ENCODE measurements at regions not wholly inside any gene's neighbourhood (a gene's known extent, or its start where the extent isn't known, plus 50 kb on each side); places are given as distances from the start of the nearest gene placed in this dataset.

DNA sequence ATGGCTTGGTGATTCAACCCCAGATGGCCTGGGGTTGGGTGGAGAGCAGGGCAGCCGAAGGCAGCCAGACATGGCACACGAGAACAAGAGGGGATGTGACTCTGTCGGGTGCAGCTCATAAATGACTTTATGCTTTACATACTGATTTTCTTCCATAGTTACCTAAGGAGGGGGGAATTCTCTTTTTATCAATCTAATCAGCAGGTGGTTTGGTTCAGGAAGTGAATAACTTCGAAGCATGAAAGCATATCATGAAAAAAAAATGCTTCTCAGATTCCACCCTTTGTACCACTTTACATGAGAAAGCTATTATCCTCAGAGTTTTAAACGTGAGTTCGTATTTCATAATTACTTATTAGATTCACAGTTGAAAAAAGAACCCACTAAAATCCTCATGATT lies 908.9 kb upstream of the LCORL start:
- Mint-ChIP-seq H3K4me1 (ENCODE audit: low read depth, unreplicated experiment) (no peaks in the 10 kb centered on the region), H3K36me3 (ENCODE audit: unreplicated experiment) (no peaks in the 10 kb centered on the region), H3K27ac (ENCODE audit: unreplicated experiment) (no peak overlapping the region), H3K4me3 (ENCODE audit: unreplicated experiment) (no peak overlapping the region), H3K27me3 (ENCODE audit: unreplicated experiment) (no peaks in the 10 kb centered on the region), H3K9me3 (ENCODE audit: unreplicated experiment) (no peaks in the 10 kb centered on the region)
- DNase-seq: no peak
- TF ChIP-seq CTCF (IDR thresholded peaks at IDR 0.05; ENCODE audit: partially characterized antibody, unreplicated experiment): no peak

DNA sequence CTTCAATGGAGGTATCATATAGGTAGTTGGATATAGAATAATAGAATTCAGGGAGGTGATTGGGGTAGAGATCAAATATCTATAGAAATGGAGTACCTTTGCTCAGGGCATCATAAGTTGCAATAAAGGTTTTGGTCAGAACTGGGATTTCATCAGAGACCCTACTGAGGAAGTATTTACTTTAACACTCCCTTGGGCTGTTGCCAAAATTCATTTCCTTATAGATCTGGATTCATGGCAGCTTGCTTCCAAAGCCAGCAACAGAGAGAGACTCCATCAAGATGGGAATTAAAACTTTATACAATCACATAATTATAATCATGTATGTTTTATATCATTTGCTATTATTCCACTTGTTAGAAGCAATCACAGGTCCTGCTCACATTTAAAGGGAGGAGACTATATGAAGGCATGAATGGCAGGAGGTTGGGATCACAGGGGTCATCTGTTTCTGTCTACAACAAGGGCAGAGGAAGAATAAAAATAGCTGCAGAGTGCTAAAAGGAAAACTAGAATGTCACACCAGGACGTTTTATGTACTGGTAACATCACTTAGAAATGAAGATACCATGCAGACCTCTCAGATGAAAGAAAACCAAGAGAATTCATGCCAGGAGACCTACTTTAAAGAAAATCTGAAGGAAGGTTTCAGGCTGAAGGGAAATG lies 902.1 kb upstream of the LCORL start:
- no peak overlapping the region for H3K27ac Mint-ChIP-seq (ENCODE audit: unreplicated experiment)
- H3K36me3 Mint-ChIP-seq (ENCODE audit: unreplicated experiment): no peaks in the 10 kb centered on the region
- H3K27me3 Mint-ChIP-seq (ENCODE audit: unreplicated experiment): no peaks in the 10 kb centered on the region
- H3K4me3 Mint-ChIP-seq (ENCODE audit: unreplicated experiment): no peak overlapping the region
- DNase-seq: no peak
- no peak for TF ChIP-seq CTCF (IDR thresholded peaks at IDR 0.05; ENCODE audit: partially characterized antibody, unreplicated experiment)
- H3K9me3 Mint-ChIP-seq (ENCODE audit: unreplicated experiment): no peaks in the 10 kb centered on the region
- no peaks in the 10 kb centered on the region for H3K4me1 Mint-ChIP-seq (ENCODE audit: low read depth, unreplicated experiment)

DNA sequence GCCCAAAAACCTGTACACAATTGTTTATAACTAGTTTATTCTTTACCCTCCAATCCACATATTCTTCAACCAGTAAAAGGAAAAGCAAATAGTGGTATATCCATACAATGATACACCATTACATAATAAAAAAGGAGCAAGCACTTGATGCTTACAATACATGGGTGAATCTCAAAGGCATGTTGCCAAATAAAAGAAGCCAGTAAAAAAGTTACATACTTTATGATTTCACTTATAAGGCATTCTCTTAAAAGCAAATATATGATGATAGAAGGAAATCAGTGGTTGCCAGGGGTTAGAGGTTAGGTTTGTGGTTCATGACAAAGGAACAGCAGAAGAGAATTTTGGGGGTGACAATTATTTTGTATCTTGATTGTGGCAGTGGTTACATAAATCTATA lies 896.1 kb upstream of the LCORL start:
- H3K4me1 Mint-ChIP-seq (ENCODE audit: low read depth, unreplicated experiment): no peaks in the 10 kb centered on the region
- TF ChIP-seq CTCF (IDR thresholded peaks at IDR 0.05; ENCODE audit: partially characterized antibody, unreplicated experiment): no peak
- H3K4me3 Mint-ChIP-seq (ENCODE audit: unreplicated experiment): no peak overlapping the region
- DNase-seq: no peak
- no peaks in the 10 kb centered on the region for H3K27me3 Mint-ChIP-seq (ENCODE audit: unreplicated experiment)
- peaks cover 2% of the 10 kb centered on the region for H3K9me3 Mint-ChIP-seq (ENCODE audit: unreplicated experiment)
- H3K36me3 Mint-ChIP-seq (ENCODE audit: unreplicated experiment): no peaks in the 10 kb centered on the region
- no peak overlapping the region for H3K27ac Mint-ChIP-seq (ENCODE audit: unreplicated experiment)

GRCh38 chr4:18914182-18914581 lies 892.6 kb upstream of the LCORL start:
- H3K9me3 Mint-ChIP-seq (ENCODE audit: unreplicated experiment): peaks cover 6% of the 10 kb centered on the region
- no peak overlapping the region for H3K4me3 Mint-ChIP-seq (ENCODE audit: unreplicated experiment)
- no peak for DNase-seq
- H3K4me1 Mint-ChIP-seq (ENCODE audit: low read depth, unreplicated experiment): no peaks in the 10 kb centered on the region
- no peaks in the 10 kb centered on the region for H3K27me3 Mint-ChIP-seq (ENCODE audit: unreplicated experiment)
- H3K27ac Mint-ChIP-seq (ENCODE audit: unreplicated experiment): no peak overlapping the region
- peaks cover 5% of the 10 kb centered on the region for H3K36me3 Mint-ChIP-seq (ENCODE audit: unreplicated experiment)
- no peak for TF ChIP-seq CTCF (IDR thresholded peaks at IDR 0.05; ENCODE audit: partially characterized antibody, unreplicated experiment)

- DNase-seq: no peak
- no peaks in the 10 kb centered on the region for H3K27me3 Mint-ChIP-seq (ENCODE audit: unreplicated experiment)
- no peak overlapping the region for H3K4me3 Mint-ChIP-seq (ENCODE audit: unreplicated experiment)
- no peak for TF ChIP-seq CTCF (IDR thresholded peaks at IDR 0.05; ENCODE audit: partially characterized antibody, unreplicated experiment)
- H3K27ac Mint-ChIP-seq (ENCODE audit: unreplicated experiment): no peak overlapping the region
- H3K4me1 Mint-ChIP-seq (ENCODE audit: low read depth, unreplicated experiment): no peaks in the 10 kb centered on the region
- H3K36me3 Mint-ChIP-seq (ENCODE audit: unreplicated experiment): no peaks in the 10 kb centered on the region
- H3K9me3 Mint-ChIP-seq (ENCODE audit: unreplicated experiment): no peaks in the 10 kb centered on the region
Observed at GRCh38 chr4:18894928-18895327, 873.4 kb upstream of the LCORL start.

Measured in glutamatergic neuron (in vitro differentiated cells).